OCI-LY7 (cell line): ENCODE measurements at regions not wholly inside any gene's neighbourhood (a gene's known extent, or its start where the extent isn't known, plus 50 kb on each side); places are given as distances from the start of the nearest gene placed in this dataset.

Experiments used
- BruUV-seq: library from RNA; stranded (reverse); fragments of 400-500 nt; replicated peaks from 2 replicates; lab custom pipeline; 2021; lab: Mats Ljungman, UMichigan
- CTCF ChIA-PET: fragments of 300-600 bp; sonication (Branson Sonifier 250); formaldehyde crosslinking; loops from one replicate; lab custom pipeline; 2022; ENCODE audit warnings: antibody characterized with exemption; ENCODE audit not compliant: unreplicated experiment; lab: Charles Lee
- POLR2A ChIA-PET: fragments of 300-600 bp; sonication (Branson Sonifier 250); formaldehyde crosslinking; loops from one replicate; lab custom pipeline; 2022; ENCODE audit warnings: antibody characterized with exemption; lab: Charles Lee
- DNase-seq: peaks from one replicate; pipeline ENCODE4 v3.0.0-alpha.2; 2015; ENCODE audit warnings: low spot score
- H2AFZ ChIP-seq: fragments of 200-600 bp; sonication (generic), shearing (Covaris generic); 2 replicates; pipeline ENCODE4 v1.6.1; 2014; ENCODE audit warnings: mild to moderate bottlenecking, antibody characterized with exemption, low read length, moderate library complexity
- H3K27ac ChIP-seq: fragments of 200-600 bp; sonication (generic); 2 replicates; pipeline ENCODE4 v1.5.1; 2014; ENCODE audit warnings: mixed run types, low read depth, mild to moderate bottlenecking, moderate library complexity, low read length, inconsistent platforms; ENCODE audit not compliant: poor library complexity, severe bottlenecking
- H3K36me3 ChIP-seq: fragments of 200-600 bp; sonication (generic); 2 replicates; pipeline ENCODE4 v1.6.1; 2014; ENCODE audit warnings: mild to moderate bottlenecking, antibody characterized with exemption, low read length, moderate library complexity, mixed read lengths; ENCODE audit not compliant: insufficient read depth
- H3K4me1 ChIP-seq: fragments of 200-600 bp; sonication (generic); 2 replicates; pipeline ENCODE4 v1.5.1; 2014; ENCODE audit warnings: mild to moderate bottlenecking, low read length; ENCODE audit not compliant: insufficient read depth, poor library complexity, severe bottlenecking
- H3K4me2 ChIP-seq: fragments of 200-600 bp; sonication (generic); 2 replicates; pipeline ENCODE4 v1.6.1; 2014; ENCODE audit warnings: mild to moderate bottlenecking, low read length
- H3K4me3 ChIP-seq: fragments of 200-600 bp; sonication (generic); 2 replicates; pipeline ENCODE4 v1.5.1; 2014; ENCODE audit warnings: mild to moderate bottlenecking, low read depth, low read length; ENCODE audit not compliant: poor library complexity, severe bottlenecking
- H3K79me2 ChIP-seq: fragments of 200-600 bp; sonication (generic); 2 replicates; pipeline ENCODE4 v1.6.1; 2016; ENCODE audit warnings: low read depth, mild to moderate bottlenecking, low read length, moderate library complexity, mixed read lengths; ENCODE audit not compliant: insufficient read depth
- H3K9me2 ChIP-seq: fragments of 200-600 bp; sonication (generic); 2 replicates; pipeline ENCODE4 v1.6.1; 2016; ENCODE audit warnings: mild to moderate bottlenecking, low read length, mixed read lengths; ENCODE audit not compliant: insufficient read depth
- H3K9me3 ChIP-seq: fragments of 200-600 bp; sonication (generic); 2 replicates; pipeline ENCODE4 v1.6.1; 2014; ENCODE audit warnings: mild to moderate bottlenecking, mixed run types, low read length, mixed read lengths
- H4K20me1 ChIP-seq: fragments of 200-600 bp; sonication (generic); 2 replicates; pipeline ENCODE4 v1.6.1; 2014; ENCODE audit warnings: mild to moderate bottlenecking, antibody characterized with exemption, low read length, moderate library complexity, mixed read lengths; ENCODE audit not compliant: insufficient read depth
- CTCF ChIP-seq: fragments of 200-600 bp; sonication (generic); conservative IDR thresholded peaks from 2 replicates; pipeline ENCODE4 v1.5.1; 2014; ENCODE audit warnings: mild to moderate bottlenecking, antibody characterized with exemption, low read length, moderate library complexity, mixed read lengths
- EZH2phosphoT487 ChIP-seq: fragments of 200-600 bp; sonication (generic); IDR thresholded peaks from 2 replicates; pipeline ENCODE4 v1.6.1; 2018; ENCODE audit warnings: low read depth, borderline replicate concordance, mild to moderate bottlenecking, mixed run types, antibody characterized with exemption, low read length, moderate library complexity, mixed read lengths
- intact Hi-C: fragments of 100-400 bp; cut with micrococcal nuclease; formaldehyde crosslinking; loops from one replicate; pipeline ENCODE4 v1.10.0; 2022; ENCODE audit not compliant: unreplicated experiment

- no peaks in the 10 kb centered on the region for H3K79me2 ChIP-seq
- no peaks in the 10 kb centered on the region for H3K4me1 ChIP-seq
- ChIA-PET CTCF (no interaction called here), POLR2A (no interaction called here)
- no TSS peak for BruUV-seq
- intact Hi-C loops, result no loop called here
- H3K4me2 ChIP-seq, result no peak overlapping the region
- no peaks in the 10 kb centered on the region for H4K20me1 ChIP-seq
- no peak overlapping the region for H3K4me3 ChIP-seq
- H3K9me3 ChIP-seq, result no peaks in the 10 kb centered on the region
- TF ChIP-seq EZH2phosphoT487 (no peak), CTCF (no peak)
- no peaks in the 10 kb centered on the region for H3K9me2 ChIP-seq
- H2AFZ ChIP-seq, result no peak overlapping the region
- no peak overlapping the region for H3K27ac ChIP-seq
- H3K36me3 ChIP-seq, result no peaks in the 10 kb centered on the region
- no peak for DNase-seq
Measured at GRCh38 chr18:46331316-46331715, 227.1 kb downstream of the HAUS1 start.

DNA sequence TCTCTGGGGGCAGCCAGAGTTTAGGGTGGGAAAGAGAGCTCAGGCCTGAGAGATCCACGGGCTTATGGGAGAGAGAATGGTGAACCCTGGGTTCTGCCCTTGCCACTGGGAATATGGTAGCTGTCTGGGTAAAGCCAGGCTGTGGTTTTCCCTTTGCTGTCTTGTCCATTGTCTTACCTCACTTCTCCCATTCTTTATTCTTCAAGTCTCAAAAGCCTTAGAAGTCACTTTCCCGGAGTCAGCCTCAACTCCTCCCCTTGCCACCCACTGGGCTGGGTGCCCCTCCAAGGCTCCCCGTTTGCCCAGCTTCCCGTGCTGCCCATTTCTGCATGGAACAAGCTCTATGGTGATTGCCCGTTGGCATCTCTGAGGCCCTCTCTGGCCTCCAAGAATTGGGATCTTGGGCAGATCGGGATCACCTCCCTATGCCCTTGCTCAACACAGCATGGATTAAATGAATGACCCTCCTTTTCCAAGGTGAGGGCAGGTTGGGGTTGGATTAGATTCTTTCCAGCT is 228.2 kb downstream of the HAUS1 start:
- H3K9me3 ChIP-seq, result no peaks in the 10 kb centered on the region
- CTCF ChIA-PET, result no interaction called here
- no peaks in the 10 kb centered on the region for H3K9me2 ChIP-seq
- no peak overlapping the region for H2AFZ ChIP-seq
- no peak overlapping the region for H3K4me3 ChIP-seq
- DNase-seq, result no peak
- H3K4me1 ChIP-seq, result no peaks in the 10 kb centered on the region
- BruUV-seq, result no TSS peak
- no peaks in the 10 kb centered on the region for H3K36me3 ChIP-seq
- POLR2A ChIA-PET, result no interaction called here
- H4K20me1 ChIP-seq, result no peaks in the 10 kb centered on the region
- H3K27ac ChIP-seq, result no peak overlapping the region
- intact Hi-C loops, result no loop called here
- H3K79me2 ChIP-seq, result no peaks in the 10 kb centered on the region
- H3K4me2 ChIP-seq, result no peak overlapping the region
- TF ChIP-seq EZH2phosphoT487 (no peak), CTCF (no peak)

DNA sequence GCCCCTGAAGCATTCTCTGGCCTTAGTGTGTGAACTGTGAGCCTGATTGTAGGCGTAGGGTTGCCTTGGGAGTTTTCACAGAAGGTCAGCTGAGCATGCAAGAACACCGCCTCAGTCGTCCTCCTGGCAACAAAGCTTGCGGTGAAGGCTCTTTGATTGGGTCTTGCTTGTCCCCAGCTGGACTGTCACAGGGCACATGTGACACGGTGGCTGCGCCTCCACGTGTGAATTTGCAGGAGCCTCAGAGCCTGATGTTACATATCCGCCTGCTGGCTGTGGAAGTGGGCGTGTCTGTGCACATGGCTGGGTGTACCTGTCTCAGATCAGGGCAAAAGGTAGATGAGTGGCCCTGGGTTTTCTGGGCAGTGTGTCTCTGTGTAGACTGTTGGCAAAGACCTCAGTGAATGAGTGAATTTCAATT is 228.7 kb downstream of the HAUS1 start:
- intact Hi-C loops, result no loop called here
- no peaks in the 10 kb centered on the region for H4K20me1 ChIP-seq
- no peak overlapping the region for H3K4me3 ChIP-seq
- H3K27ac ChIP-seq, result no peak overlapping the region
- no peaks in the 10 kb centered on the region for H3K79me2 ChIP-seq
- ChIA-PET POLR2A (no interaction called here), CTCF (no interaction called here)
- TF ChIP-seq CTCF (no peak), EZH2phosphoT487 (no peak)
- no peak overlapping the region for H2AFZ ChIP-seq
- H3K9me2 ChIP-seq, result no peaks in the 10 kb centered on the region
- H3K4me2 ChIP-seq, result no peak overlapping the region
- H3K9me3 ChIP-seq, result no peaks in the 10 kb centered on the region
- no TSS peak for BruUV-seq
- no peaks in the 10 kb centered on the region for H3K4me1 ChIP-seq
- no peak for DNase-seq
- no peaks in the 10 kb centered on the region for H3K36me3 ChIP-seq
